Fibroblast of lung (primary cell): ENCODE measurements at regions not wholly inside any gene's neighbourhood (a gene's known extent, or its start where the extent isn't known, plus 50 kb on each side); places are given as distances from the start of the nearest gene placed in this dataset.

Experiments
- EZH2 ChIP-seq: IDR thresholded peaks from 2 replicates; pipeline ENCODE4 v1.5.1; 2012; ENCODE audit warnings: low read length, control low read depth, mild to moderate bottlenecking; ENCODE audit errors: missing control alignments
- TF ChIP-seq, protein P1 (sequence below), 2 donors: IDR thresholded peaks in 1 of 2; conservative IDR thresholded peaks in 1 of 2; 1 replicate in 1 of 2; 2 replicates in 1 of 2; pipeline ENCODE4 v1.5.1; 2011 to 2012; ENCODE audit warnings: low read length in 2 of 2, control low read depth in 1 of 2, inconsistent platforms in 1 of 2, low read depth in 1 of 2, mild to moderate bottlenecking in 1 of 2

DNA sequence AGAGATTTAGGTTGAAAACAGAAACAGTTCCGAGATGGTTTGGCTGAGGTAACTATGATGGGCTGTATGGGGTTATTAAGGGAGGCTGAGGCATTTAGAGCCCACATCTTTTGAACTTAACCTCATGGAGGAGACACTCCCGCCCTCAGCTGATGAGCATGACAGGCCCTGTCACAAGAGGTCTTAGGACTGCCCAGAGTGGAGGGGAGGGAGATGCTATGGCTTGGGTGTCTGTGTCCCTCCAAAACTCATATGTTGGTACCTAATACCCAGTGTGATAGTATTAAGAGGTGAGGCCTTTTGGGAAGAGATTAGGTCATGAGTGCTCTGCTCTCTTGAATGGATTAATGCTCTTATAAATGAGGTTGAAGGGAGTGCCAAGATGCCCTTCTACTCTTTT, 126.6 kb downstream of the CDC5L start:
- TF ChIP-seq, protein P1, sequence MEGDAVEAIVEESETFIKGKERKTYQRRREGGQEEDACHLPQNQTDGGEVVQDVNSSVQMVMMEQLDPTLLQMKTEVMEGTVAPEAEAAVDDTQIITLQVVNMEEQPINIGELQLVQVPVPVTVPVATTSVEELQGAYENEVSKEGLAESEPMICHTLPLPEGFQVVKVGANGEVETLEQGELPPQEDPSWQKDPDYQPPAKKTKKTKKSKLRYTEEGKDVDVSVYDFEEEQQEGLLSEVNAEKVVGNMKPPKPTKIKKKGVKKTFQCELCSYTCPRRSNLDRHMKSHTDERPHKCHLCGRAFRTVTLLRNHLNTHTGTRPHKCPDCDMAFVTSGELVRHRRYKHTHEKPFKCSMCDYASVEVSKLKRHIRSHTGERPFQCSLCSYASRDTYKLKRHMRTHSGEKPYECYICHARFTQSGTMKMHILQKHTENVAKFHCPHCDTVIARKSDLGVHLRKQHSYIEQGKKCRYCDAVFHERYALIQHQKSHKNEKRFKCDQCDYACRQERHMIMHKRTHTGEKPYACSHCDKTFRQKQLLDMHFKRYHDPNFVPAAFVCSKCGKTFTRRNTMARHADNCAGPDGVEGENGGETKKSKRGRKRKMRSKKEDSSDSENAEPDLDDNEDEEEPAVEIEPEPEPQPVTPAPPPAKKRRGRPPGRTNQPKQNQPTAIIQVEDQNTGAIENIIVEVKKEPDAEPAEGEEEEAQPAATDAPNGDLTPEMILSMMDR (conservative IDR thresholded peaks at IDR 0.05 in 1 of 2, IDR thresholded peaks at IDR 0.05 in 1 of 2; ENCODE audit: low read depth in 1 of 2, low read length in 2 of 2) = no peak
- TF ChIP-seq EZH2 = no peak
